GM13976 (cell line): ENCODE measurements at regions not wholly inside any gene's neighbourhood (a gene's known extent, or its start where the extent isn't known, plus 50 kb on each side); places are given as distances from the start of the nearest gene placed in this dataset.

Experiments
- DNase-seq: peaks from one replicate; pipeline ENCODE4 v3.0.0; 2012; ENCODE audit warnings: low spot score
- in situ Hi-C: fragments of 300-500 bp; cut with MboI; formaldehyde crosslinking; loops from one replicate; pipeline ENCODE4 v1.12.0; 2022; ENCODE audit warnings: low sequenced_read_pairs, mixed read lengths, inconsistent platforms; ENCODE audit not compliant: unreplicated experiment
- TF ChIP-seq, protein P1 (sequence below): IDR thresholded peaks from 2 replicates; pipeline ENCODE4 v1.5.1; 2012; ENCODE audit warnings: borderline replicate concordance, mild to moderate bottlenecking; ENCODE audit not compliant: insufficient read depth; ENCODE audit errors: extremely low read depth, missing control alignments, control extremely low read depth

GRCh38 chr20:62527781-62528180, 52.0 kb upstream of the GATA5 start:
- in situ Hi-C loops: no loop called here
- DNase-seq: no peak
- TF ChIP-seq, protein P1, sequence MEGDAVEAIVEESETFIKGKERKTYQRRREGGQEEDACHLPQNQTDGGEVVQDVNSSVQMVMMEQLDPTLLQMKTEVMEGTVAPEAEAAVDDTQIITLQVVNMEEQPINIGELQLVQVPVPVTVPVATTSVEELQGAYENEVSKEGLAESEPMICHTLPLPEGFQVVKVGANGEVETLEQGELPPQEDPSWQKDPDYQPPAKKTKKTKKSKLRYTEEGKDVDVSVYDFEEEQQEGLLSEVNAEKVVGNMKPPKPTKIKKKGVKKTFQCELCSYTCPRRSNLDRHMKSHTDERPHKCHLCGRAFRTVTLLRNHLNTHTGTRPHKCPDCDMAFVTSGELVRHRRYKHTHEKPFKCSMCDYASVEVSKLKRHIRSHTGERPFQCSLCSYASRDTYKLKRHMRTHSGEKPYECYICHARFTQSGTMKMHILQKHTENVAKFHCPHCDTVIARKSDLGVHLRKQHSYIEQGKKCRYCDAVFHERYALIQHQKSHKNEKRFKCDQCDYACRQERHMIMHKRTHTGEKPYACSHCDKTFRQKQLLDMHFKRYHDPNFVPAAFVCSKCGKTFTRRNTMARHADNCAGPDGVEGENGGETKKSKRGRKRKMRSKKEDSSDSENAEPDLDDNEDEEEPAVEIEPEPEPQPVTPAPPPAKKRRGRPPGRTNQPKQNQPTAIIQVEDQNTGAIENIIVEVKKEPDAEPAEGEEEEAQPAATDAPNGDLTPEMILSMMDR: no peak

DNA sequence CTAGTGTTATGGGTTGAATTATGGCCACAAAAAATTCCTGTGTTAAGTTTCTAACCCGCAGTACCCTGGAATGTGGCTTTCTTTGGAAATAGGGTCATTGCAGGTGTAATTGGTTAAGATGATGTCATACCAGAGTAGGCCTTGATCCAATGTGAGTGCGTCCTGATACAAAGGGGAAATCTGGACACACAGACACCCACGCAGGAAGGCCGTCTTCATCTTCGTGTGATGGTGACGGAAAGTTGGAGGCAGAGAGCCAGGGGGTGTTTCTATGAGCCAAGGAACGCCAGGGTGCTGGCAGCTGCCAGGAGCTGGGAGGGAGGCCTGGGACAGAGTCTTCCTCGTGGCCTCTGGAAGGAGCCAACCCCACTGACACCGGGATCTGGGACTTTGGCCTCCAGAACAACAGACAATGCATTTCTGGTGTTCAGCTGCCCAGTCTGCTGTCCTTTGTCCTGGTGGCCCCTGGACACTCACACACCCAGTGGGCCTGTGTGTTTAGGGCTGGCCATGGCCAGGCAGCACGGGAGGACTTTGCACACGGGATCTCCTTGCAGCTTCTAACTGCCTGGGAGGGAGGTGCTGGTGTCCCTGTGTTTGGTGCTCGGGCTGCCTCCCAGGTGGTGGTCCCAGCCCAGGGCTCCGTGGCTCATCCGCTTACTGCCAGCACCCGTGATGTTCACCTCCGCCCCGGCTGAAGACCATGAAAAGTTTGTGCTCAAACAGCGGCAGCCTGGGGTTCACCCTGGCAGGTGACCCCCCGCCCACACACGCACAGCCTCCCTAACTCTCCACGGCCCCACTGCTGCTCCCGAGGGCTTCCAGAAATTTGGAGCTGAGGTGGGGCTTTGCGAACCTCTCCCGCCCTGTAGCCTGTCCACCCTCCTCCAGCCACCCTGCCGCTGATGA, 53.4 kb upstream of the GATA5 start:
- in situ Hi-C loops: no loop called here
- TF ChIP-seq, protein P1: no peak
- no peak for DNase-seq

DNA sequence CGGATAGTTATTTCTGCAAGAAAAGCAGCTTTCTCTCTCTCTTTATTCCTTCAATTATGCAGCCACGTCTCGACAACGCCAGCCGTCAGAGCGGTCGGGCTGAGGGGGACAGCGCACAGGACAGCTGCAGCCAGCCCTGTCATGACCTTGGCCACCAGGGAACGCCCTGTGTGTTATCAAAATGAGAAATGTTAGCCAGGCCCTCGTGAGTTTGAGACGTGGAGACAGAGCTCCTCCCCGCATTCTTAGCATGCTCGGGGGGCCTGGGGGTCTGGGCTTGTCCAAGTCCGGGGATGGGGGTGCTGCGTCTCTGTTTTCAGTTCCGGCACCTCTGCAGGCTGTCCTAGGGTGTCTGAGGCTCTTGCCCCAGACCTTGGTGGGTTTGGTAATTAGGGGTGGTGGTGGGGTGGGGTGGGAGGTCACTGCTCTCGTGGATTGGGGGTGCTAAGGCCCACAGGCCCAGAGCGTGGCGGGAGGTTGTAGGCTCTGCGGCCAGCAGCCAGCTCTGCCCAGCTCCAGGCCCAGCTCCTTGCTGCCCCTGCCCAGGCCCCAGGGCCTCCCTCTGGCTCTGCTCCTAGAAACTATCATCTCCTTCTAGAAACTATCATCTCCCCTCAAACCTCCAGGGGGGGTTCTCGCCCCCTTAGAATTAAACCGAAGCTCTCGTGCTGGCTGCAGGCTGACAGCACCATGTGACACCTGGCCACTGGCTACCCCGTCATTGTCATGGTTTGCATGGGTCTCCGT, 54.3 kb upstream of the GATA5 start:
- in situ Hi-C loops: no loop called here
- no peak for DNase-seq
- TF ChIP-seq, protein P1: no peak

- TF ChIP-seq, protein P1: no peak
- in situ Hi-C loops: no loop called here
- no peak for DNase-seq
These were observed 54.8 kb upstream of the GATA5 start for GRCh38 chr20:62530643-62531032.

- in situ Hi-C loops: no loop called here
These were observed 55.4 kb upstream of the GATA5 start for GRCh38 chr20:62531046-62531838.

More at GRCh38 chr20:62531046-62531838, 55.4 kb upstream of the GATA5 start:
- TF ChIP-seq, protein P1: no peak
- DNase-seq: no peak
